Activated B cell treated with CpG ODN at 0.5 μM for 24 hours (primary cell): ENCODE measurements at regions not wholly inside any gene's neighbourhood (a gene's known extent, or its start where the extent isn't known, plus 50 kb on each side); places are given as distances from the start of the nearest gene placed in this dataset.

ENCODE experiments used
- ATAC-seq: fragments of 200-7000 bp; cut with Tn5 transposase; one replicate; pipeline ENCODE4 v1.10.0; 2021; ENCODE audit warnings: low read depth, mild to moderate bottlenecking, moderate library complexity
- CTCF ChIA-PET: fragments of 350-600 bp; sonication (Branson Sonifier 250); formaldehyde crosslinking; loops from one replicate; lab custom pipeline; 2021; ENCODE audit warnings: antibody characterized with exemption; lab: Charles Lee
- POLR2A ChIA-PET: fragments of 350-600 bp; sonication (Branson Sonifier 250); formaldehyde crosslinking; loops from one replicate; lab custom pipeline; 2021; ENCODE audit warnings: antibody characterized with exemption; lab: Charles Lee
- DNase-seq: peaks from one replicate; pipeline ENCODE4 v3.0.0; 2022
- H3K27ac Mint-ChIP-seq: one replicate; pipeline ENCODE4 v1.8.0; 2020; ENCODE audit warnings: mixed read lengths
- H3K27me3 Mint-ChIP-seq: one replicate; pipeline ENCODE4 v1.8.0; 2021; ENCODE audit warnings: mixed read lengths
- H3K36me3 Mint-ChIP-seq: one replicate; pipeline ENCODE4 v1.8.0; 2021; ENCODE audit warnings: low read depth, mixed read lengths
- H3K4me1 Mint-ChIP-seq: one replicate; pipeline ENCODE4 v1.8.0; 2021; ENCODE audit warnings: mixed read lengths
- H3K4me3 Mint-ChIP-seq: one replicate; pipeline ENCODE4 v1.8.0; 2020; ENCODE audit warnings: mild to moderate bottlenecking, mixed read lengths
- H3K9me3 Mint-ChIP-seq: one replicate; pipeline ENCODE4 v1.8.0; 2020; ENCODE audit warnings: mixed read lengths
- CTCF ChIP-seq: fragments of 200-600 bp; IDR thresholded peaks from one replicate; pipeline ENCODE4 v1.8.0; 2022; ENCODE audit warnings: antibody characterized with exemption, mild to moderate bottlenecking
- intact Hi-C: fragments of 100-400 bp; cut with micrococcal nuclease; formaldehyde crosslinking; loops from one replicate; pipeline ENCODE4 v1.15.1; 2024

GRCh38 chr9:95644377-95644776 lies 127.6 kb upstream of the PTCH1 start:
- intact Hi-C loops: no loop called here
- H3K4me3 Mint-ChIP-seq: no peak overlapping the region
- POLR2A ChIA-PET: no interaction called here
- no peak overlapping the region for H3K27ac Mint-ChIP-seq
- H3K36me3 Mint-ChIP-seq: no peaks in the 10 kb centered on the region
- ATAC-seq (no peak), DNase-seq (no peak)
- no peaks in the 10 kb centered on the region for H3K4me1 Mint-ChIP-seq
- peaks cover 7% of the 10 kb centered on the region for H3K27me3 Mint-ChIP-seq
- CTCF ChIA-PET: no interaction called here
- H3K9me3 Mint-ChIP-seq: peaks cover 2% of the 10 kb centered on the region
- no peak for TF ChIP-seq CTCF

GRCh38 chr9:95643619-95644018 lies 126.8 kb upstream of the PTCH1 start:
- ATAC-seq: no peak
- Mint-ChIP-seq H3K4me1 (no peaks in the 10 kb centered on the region), H3K27ac (no peak overlapping the region), H3K4me3 (no peak overlapping the region), H3K9me3 (peaks cover 2% of the 10 kb centered on the region), H3K27me3 (peaks cover 11% of the 10 kb centered on the region), H3K36me3 (no peaks in the 10 kb centered on the region)
- ChIA-PET POLR2A (no interaction called here), CTCF (no interaction called here)
- no peak for TF ChIP-seq CTCF
- DNase-seq: no peak
- intact Hi-C loops: no loop called here

GRCh38 chr9:95642189-95642588 lies 125.4 kb upstream of the PTCH1 start:
- no peaks in the 10 kb centered on the region for H3K36me3 Mint-ChIP-seq
- intact Hi-C loops: no loop called here
- POLR2A ChIA-PET: no interaction called here
- no peak for TF ChIP-seq CTCF
- no peaks in the 10 kb centered on the region for H3K4me1 Mint-ChIP-seq
- DNase-seq (no peak), ATAC-seq (no peak)
- peaks cover 17% of the 10 kb centered on the region for H3K27me3 Mint-ChIP-seq
- CTCF ChIA-PET: no interaction called here
- H3K27ac Mint-ChIP-seq: no peak overlapping the region
- H3K4me3 Mint-ChIP-seq: no peak overlapping the region
- peaks cover 10% of the 10 kb centered on the region for H3K9me3 Mint-ChIP-seq

- H3K9me3 Mint-ChIP-seq: peaks cover 10% of the 10 kb centered on the region
- CTCF ChIA-PET: no interaction called here
- H3K36me3 Mint-ChIP-seq: no peaks in the 10 kb centered on the region
- POLR2A ChIA-PET: no interaction called here
- intact Hi-C loops: no loop called here
- H3K27me3 Mint-ChIP-seq: peaks cover 22% of the 10 kb centered on the region
- no peak overlapping the region for H3K27ac Mint-ChIP-seq
- DNase-seq (no peak), ATAC-seq (no peak)
- H3K4me1 Mint-ChIP-seq: no peaks in the 10 kb centered on the region
- no peak for TF ChIP-seq CTCF
- H3K4me3 Mint-ChIP-seq: no peak overlapping the region
Measured at GRCh38 chr9:95641586-95641985, 124.8 kb upstream of the PTCH1 start.

GRCh38 chr9:95640336-95640735 lies 123.6 kb upstream of the PTCH1 start:
- Mint-ChIP-seq H3K4me1 (no peaks in the 10 kb centered on the region), H3K4me3 (no peak overlapping the region), H3K9me3 (peaks cover 10% of the 10 kb centered on the region), H3K36me3 (no peaks in the 10 kb centered on the region), H3K27ac (no peak overlapping the region), H3K27me3 (peaks cover 26% of the 10 kb centered on the region)
- intact Hi-C loops: no loop called here
- POLR2A ChIA-PET: no interaction called here
- no peak for DNase-seq
- CTCF ChIA-PET: no interaction called here
- no peak for ATAC-seq
- no peak for TF ChIP-seq CTCF
